GM10248 (cell line): ENCODE measurements at regions not wholly inside any gene's neighbourhood (a gene's known extent, or its start where the extent isn't known, plus 50 kb on each side); places are given as distances from the start of the nearest gene placed in this dataset.
"Not testable (repeated sequence)": the region's sequence is repeated elsewhere in the genome, so short reads cannot be mapped to it uniquely, and the experiment has no call there.

Experiments
- CTCF ChIA-PET: fragments of 300-600 bp; sonication (Branson Sonifier 250); formaldehyde crosslinking; extraction: SDS; loops from one replicate; lab custom pipeline; 2021; ENCODE audit warnings: antibody characterized with exemption; lab: Yijun Ruan, JAX
- POLR2A ChIA-PET: fragments of 350-650 bp; sonication (Branson Sonifier 250); formaldehyde crosslinking; extraction: SDS; loops from one replicate; lab custom pipeline; 2020; ENCODE audit warnings: antibody characterized with exemption; lab: Yijun Ruan, JAX
- DNase-seq: peaks from one replicate; pipeline ENCODE4 v3.0.0; 2012; ENCODE audit errors: extremely low spot score
- TF ChIP-seq, protein P1 (sequence below): IDR thresholded peaks from 2 replicates; pipeline ENCODE4 v1.5.1; 2012; ENCODE audit warnings: mild to moderate bottlenecking, low read depth; ENCODE audit errors: extremely low read depth, missing control alignments, control extremely low read depth

DNA sequence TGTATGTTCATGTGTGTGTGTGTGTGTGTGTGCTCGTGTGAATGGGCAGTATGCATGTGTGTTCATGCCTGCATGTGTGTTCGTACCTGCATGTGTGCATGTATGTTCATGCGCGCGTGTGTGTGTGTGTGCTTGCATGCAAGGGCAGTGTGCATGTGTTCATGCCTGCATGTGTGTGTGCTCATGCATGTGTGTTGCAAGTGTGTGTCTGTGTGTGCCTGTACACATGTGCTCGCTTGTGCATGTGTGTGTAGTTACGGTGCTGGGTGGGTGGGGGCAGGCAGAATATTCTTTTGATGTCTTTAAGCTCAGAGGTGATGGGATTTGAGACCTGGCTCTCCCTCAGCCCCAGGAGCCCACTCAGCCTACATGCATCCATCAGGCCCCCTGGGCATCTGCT, 822.1 kb downstream of the BRD1 start:
- no peak for DNase-seq
- CTCF ChIA-PET = no interaction called here
- TF ChIP-seq, protein P1, sequence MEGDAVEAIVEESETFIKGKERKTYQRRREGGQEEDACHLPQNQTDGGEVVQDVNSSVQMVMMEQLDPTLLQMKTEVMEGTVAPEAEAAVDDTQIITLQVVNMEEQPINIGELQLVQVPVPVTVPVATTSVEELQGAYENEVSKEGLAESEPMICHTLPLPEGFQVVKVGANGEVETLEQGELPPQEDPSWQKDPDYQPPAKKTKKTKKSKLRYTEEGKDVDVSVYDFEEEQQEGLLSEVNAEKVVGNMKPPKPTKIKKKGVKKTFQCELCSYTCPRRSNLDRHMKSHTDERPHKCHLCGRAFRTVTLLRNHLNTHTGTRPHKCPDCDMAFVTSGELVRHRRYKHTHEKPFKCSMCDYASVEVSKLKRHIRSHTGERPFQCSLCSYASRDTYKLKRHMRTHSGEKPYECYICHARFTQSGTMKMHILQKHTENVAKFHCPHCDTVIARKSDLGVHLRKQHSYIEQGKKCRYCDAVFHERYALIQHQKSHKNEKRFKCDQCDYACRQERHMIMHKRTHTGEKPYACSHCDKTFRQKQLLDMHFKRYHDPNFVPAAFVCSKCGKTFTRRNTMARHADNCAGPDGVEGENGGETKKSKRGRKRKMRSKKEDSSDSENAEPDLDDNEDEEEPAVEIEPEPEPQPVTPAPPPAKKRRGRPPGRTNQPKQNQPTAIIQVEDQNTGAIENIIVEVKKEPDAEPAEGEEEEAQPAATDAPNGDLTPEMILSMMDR = no peak
- POLR2A ChIA-PET = no interaction called here

- DNase-seq = no peak
- CTCF ChIA-PET = no interaction called here
- POLR2A ChIA-PET = no interaction called here
- TF ChIP-seq, protein P1 = no peak
These were observed 822.9 kb downstream of the BRD1 start for GRCh38 chr22:49004484-49005399.

- POLR2A ChIA-PET, DNase-seq, CTCF ChIA-PET: not testable (repeated sequence)
These were observed 830.1 kb downstream of the BRD1 start for GRCh38 chr22:48997605-48998004.

DNA sequence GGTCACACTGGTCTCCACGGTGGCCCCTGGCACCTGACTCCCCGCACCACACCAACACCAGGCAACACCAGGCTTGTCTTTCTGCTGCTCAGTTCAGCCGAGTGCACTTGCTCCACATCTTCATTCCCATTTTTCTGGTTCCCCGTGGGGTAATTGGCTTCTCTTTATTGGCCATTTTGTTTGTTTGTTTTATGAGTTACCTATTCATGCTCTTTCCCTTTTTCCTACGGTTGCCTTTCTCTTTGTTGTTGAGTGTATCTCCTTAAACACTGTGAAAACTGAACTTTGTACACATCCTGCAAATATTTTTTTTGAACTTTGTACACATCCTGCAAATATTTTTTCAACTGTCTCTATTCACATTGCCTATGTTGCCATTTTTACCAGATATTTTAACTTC, 834.0 kb downstream of the BRD1 start:
- ChIA-PET POLR2A (no interaction called here), CTCF (no interaction called here)
- no peak for DNase-seq
- TF ChIP-seq, protein P1 = no peak

- ChIA-PET POLR2A (no interaction called here), CTCF (no interaction called here)
- TF ChIP-seq, protein P1 = no peak
- DNase-seq = no peak
These were observed 843.0 kb downstream of the BRD1 start for GRCh38 chr22:48984639-48985038.

GRCh38 chr22:48982321-48982905, 845.3 kb downstream of the BRD1 start:
- DNase-seq = no peak
- ChIA-PET POLR2A (no interaction called here), CTCF (no interaction called here)
- TF ChIP-seq, protein P1 = no peak
